Amniotic epithelial cell (primary cell): ENCODE measurements at regions not wholly inside any gene's neighbourhood (a gene's known extent, or its start where the extent isn't known, plus 50 kb on each side); places are given as distances from the start of the nearest gene placed in this dataset.

Experiments used
- DNase-seq: peaks from one replicate; pipeline ENCODE4 v3.0.0-alpha.2; 2010; ENCODE audit warnings: low read depth

DNA sequence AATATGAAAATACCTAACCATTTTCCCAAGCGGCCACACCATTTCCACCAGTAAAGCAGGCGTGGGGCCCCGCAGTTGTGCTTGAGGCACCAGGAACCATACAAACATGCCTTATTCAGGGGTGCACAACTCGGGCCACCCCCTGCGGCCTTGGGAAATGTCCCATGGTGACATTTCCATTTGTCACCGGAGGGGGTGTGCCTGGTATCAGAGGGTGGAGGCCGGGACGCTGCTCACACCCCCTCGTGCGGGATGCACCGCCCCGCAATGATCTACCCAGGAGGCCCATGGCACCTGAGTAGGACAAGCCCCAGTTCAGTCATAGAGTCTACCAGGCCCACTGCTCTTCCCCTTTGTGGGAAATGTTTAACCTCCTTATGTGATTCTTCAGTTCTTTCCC, 218.8 kb downstream of the TEX29 start:
- DNase-seq: no peak

- DNase-seq: no peak
Measured at GRCh38 chr13:111539791-111540446, 219.5 kb downstream of the TEX29 start.

DNA sequence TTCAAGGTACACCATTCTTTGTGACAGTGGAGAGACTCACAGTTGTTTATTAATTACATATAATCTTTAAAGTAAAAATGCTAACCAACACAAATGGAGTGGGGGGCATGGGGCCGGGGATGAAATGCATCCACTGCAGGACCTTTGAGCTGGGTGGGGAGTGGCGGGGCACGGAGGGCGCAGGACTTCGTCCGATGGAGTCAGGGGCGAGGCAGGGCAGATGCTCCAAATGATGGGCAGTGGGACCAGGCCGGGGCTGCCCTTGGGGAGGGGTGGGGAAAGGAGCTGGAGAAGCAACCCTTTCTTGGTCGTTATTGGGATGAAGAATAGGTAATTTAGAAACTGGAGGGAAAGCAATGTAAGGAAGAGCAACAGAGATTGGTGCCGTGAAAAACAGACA, 220.0 kb downstream of the TEX29 start:
- no peak for DNase-seq

DNA sequence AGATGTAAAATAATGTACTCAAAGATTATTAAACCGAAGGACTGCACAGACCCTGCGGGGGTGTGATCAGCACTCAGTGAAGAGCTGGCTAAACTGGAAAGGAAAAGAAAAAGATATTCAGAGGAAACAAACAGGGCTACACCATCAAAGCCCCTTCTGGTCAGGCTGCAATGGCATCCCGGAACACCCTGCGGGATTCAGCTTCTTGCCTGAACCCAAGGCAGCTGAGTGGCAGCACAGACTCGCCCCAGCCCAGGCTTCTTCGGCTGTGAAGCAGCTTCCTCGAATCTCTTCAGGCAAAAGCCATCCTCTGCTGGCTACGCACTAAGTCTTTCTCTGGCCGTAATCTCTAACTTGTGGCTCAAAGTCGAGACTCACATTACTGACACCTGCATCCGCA, 220.9 kb downstream of the TEX29 start:
- no peak for DNase-seq

GRCh38 chr13:111541752-111542529, 221.5 kb downstream of the TEX29 start:
- DNase-seq: no peak

- no peak for DNase-seq
Measured at GRCh38 chr13:111542530-111543341, 222.3 kb downstream of the TEX29 start.

GRCh38 chr13:111546921-111547675, 226.7 kb downstream of the TEX29 start:
- no peak for DNase-seq

- no peak for DNase-seq
Measured at GRCh38 chr13:111547726-111548273, 227.4 kb downstream of the TEX29 start.

DNA sequence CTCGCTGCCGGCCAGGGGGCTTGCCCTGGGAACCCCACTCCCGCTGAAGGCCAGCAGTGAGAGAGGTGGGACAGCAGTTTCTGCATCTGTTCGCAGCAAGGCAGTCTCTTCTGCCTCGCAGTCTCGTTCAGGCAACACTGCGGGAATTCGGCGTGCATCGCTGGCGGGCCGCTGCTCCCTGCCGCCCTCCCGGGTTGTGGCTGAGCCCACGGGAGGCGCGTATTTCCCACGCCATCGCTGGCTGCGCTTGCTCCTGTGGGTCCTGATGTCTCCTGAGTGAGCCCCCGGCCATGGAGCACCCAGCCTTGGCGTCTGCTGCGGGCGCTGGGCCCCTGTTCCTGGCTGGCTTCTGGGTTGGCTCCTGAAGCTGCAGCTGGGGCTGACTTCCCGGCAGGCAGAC, 227.9 kb downstream of the TEX29 start:
- no peak for DNase-seq

GRCh38 chr13:111548805-111549204, 228.4 kb downstream of the TEX29 start:
- no peak for DNase-seq

- no peak for DNase-seq
Measured at GRCh38 chr13:111549464-111549863, 229.0 kb downstream of the TEX29 start.

DNA sequence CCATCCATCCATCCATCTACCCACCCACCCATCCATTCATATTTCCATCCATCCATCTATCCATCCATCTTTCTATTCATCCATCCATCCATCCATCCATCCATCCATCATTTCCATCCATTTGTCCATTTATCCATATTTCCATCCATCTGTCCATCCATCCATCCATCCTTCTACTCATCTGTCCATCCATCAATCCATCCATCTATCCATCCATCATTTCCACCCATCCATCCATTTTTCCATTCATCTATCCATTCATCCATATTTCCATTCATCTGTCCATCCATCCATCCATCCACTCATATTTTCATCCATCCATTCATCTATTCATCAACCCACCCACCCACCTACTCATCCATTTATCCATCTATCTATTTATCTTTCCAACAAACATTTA, 229.6 kb downstream of the TEX29 start:
- no peak for DNase-seq

DNA sequence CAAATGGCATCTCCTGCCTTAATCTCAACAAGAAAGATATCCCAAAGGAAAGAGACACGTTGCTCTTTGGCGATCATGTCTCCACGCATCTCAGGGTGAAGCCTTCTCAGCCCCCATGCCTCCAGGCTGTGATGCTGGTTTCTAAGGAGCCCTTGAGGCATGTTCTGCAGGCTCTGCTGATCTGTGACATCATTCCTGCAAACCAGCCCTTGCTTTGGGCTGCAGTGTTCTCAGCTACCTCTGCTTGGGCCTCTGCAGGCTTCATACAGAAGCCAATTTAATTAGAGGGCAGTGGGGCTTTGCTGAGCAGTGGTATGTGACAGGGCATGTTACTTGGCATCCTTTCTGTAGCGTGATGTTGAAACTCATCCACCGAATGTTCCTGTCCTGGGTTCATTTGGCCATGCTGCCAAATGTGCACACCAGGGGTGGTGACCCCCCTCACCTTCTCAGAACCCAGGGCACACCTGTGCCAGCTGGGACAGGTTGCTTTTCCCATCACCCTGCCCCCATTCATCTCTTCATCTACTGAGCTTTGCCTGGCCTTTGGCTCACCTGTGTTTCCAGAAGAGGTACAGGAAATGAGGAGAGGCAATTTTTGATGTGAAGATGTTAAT, 230.9 kb downstream of the TEX29 start:
- no peak for DNase-seq

DNA sequence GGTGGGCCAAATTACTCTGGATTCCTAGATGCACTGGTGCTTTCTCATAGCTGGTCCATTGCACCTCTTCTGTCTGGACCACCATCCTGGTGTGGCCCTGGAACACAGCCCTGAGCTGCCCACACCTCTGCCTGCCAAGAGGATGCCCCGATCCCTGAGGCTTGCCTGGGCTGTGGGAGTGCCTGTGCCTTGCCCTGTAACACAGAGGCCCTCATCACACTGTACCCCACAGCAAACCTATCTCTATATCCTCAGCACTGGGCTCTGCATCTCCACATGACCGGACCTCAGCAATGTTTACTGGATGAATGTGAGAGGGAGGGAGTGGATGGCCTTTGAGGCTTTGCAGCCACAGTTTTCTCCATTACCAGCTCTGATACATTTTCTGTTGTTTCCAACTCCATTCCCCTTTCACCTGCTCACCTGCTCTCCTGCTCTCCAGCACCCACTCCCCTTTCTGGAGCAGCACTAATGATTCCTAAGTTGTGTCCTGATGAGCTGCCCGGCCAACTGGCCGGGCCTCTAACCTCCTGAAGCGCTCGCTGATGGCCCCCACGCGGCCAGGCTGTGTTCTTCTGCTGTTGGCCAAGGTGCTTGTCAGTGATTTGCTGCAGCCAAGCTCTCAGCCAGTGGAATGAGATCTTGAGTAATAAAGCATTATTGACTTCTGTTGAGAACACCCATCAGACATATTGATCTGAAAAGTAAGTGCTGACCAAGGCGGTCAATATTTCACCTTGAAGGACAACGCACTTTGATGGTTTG, 232.6 kb downstream of the TEX29 start:
- no peak for DNase-seq

DNA sequence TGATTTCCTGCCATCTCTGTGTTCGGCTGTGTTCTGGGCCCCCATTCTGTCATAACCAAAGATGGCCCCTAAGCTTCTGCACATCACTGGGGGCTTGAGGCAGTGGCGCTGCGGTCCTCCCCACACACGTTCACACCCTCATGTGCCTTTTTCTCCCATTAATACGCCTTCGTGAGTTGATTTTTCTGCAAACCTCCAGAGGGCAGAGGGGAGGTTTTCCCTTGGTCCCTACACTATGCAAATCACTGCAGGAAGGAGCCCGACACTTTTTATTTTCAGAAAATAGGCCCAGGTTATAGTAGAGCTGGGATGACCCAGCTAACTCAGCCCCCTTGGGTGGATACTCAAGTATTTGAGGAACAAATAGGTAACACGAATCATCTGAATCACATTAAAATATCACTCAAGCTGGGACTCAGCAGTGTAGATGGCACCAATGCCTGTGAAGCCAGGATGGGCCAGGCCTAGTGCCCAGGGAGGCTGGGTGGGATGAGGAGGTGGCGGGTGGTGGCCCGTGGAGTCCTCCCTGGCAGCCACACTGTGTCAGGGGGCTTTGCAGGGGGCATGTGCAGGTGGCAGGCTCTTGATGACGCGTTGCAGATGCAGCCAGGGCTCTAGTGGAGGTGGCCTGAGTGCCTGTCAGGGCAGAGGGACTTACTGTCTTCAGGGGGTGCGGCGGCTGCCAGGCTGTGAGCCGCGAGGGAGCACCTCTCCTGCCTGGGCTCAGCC, 234.3 kb downstream of the TEX29 start:
- no peak for DNase-seq

DNA sequence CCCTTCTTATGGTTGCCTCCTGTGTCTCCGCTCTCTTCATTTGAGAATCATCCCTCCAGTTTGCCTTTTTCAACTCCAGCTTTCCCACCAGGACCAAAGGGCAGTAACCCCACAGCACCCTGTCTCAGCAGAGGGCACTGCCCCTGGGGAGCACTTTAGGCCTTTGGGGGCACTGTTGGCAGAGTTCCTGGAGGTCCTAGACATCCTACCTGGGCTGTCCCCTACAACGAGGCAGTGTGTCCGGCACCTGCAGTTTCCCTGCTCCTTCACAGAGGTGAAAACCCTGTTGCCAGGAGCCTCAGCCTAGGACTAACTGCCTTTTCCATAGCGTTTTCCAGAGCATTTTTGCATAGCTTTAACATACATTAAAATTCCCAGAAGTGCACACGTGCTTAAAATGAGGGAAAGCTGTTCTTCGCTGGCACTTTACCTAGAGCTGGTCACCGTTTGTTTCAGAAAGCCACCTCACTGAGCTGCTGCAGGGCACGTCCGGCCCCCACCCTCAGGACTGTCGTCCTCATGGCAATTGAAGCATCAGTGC, 234.9 kb downstream of the TEX29 start:
- no peak for DNase-seq

DNA sequence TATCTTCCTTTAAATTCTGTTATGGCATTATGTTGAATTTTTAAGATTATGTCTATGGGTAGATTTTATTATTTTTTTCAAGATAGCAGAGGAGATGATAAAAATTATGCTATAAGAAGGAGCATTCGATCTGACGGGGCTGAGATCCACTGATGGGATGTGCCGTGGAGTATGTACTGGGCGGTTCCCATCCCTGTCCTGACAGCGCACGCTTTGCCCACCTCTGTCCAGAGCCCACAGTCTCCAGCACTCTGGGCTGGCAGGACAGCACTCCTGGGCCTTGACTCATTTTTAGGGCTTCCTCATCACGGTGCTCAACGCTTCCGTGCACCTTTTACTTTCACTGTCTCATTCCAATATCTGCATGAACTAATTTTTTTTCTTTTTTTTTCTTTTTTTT, 235.5 kb downstream of the TEX29 start:
- DNase-seq: no peak

DNA sequence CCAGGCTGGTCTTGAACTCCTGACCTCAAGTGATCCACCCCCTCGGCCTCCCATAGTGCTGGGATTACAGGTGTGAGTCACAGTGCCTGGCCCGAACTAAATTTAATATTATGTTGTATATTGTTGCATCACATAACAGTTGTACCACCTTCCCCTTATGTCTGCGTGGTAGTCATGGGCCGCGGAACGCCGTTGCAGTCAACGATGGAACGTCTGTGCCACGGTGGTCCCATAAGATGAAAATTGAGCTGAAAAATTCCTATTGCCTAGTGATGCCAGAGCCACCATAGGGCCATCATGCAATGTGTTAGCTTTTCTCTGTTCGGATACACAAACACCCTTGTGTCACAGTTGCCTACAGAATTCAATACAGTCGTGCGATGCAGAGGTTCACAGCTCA, 236.1 kb downstream of the TEX29 start:
- no peak for DNase-seq

DNA sequence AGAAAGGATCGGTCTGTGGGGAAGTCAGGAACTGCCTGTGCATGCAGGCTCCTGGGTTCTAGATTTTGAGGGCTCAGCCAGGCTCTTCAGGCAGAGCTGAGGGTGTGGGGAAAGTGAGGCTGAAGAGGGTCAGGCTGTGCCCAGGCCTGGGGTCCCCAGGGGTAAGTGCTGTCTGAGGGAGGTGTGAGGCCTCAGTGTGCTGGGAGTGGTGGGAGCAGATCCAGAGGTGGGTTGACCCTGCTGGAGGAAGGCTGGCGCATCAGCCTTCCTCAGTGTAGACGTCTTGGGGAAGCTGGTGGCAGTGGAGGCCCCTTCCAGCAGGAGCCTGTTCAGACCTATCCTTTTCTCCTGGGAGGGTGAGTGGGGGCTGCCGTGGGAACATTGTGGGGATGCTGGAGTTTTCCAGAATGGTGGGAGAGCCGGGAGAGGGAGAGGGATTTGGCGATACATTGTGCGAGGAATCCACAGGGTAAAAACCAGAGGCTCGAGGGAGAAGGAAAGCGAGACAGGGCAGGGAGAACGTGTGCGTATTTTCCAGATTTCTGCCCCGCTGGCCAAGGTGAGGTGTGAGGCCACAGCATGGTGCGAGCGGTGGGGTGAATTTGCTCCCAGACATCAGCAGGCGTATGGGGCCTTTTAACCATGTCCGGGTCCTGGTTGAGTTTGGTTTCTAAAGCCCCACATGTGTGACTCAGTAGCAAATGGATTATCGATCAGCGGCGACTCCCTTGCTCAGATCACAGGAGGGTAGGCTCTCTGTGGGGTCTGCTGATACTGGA, 237.7 kb downstream of the TEX29 start:
- DNase-seq: no peak
